Psoas muscle (tissue), 7 donors: ENCODE measurements at regions not wholly inside any gene's neighbourhood (a gene's known extent, or its start where the extent isn't known, plus 50 kb on each side); places are given as distances from the start of the nearest gene placed in this dataset.
"Not testable (repeated sequence)": the region's sequence is repeated elsewhere in the genome, so short reads cannot be mapped to it uniquely, and the experiment has no call there.

Source experiments
- ATAC-seq, 4 donors: fragments of 200-7000 bp; cut with Tn5 transposase; one replicate each; pipeline ENCODE4 v1.9.1; 2020; ENCODE audit warnings: moderate library complexity in 3 of 4, mild to moderate bottlenecking in 2 of 4
- DNase-seq, 2 donors: peaks; one replicate each; pipeline ENCODE4 v3.0.0-alpha.2; 2020
- H3K27ac ChIP-seq: fragments of 200-600 bp; one replicate; pipeline ENCODE4 v1.8.0; 2022
- H3K27me3 ChIP-seq, 3 donors: fragments of 200-600 bp in 1 of 3; one replicate each; pipeline versions ENCODE4 v1.6.1 to v1.8.0; 2013 to 2022; ENCODE audit warnings: low read length in 2 of 3, mild to moderate bottlenecking in 2 of 3, moderate library complexity in 1 of 3; ENCODE audit not compliant: insufficient read depth in 3 of 3
- H3K36me3 ChIP-seq, 2 donors: fragments of 200-600 bp in 1 of 2; one replicate each; pipeline versions ENCODE4 v1.6.1 to v1.8.0; 2013 to 2022; ENCODE audit warnings: low read depth in 1 of 2, mild to moderate bottlenecking in 1 of 2, moderate library complexity in 1 of 2; ENCODE audit not compliant: insufficient read depth in 1 of 2
- H3K4me1 ChIP-seq: fragments of 200-600 bp; one replicate; pipeline ENCODE4 v1.8.0; 2022
- H3K4me3 ChIP-seq: fragments of 200-600 bp; one replicate; pipeline ENCODE4 v1.8.0; 2022; ENCODE audit warnings: mild to moderate bottlenecking
- H3K9me3 ChIP-seq: fragments of 200-600 bp; one replicate; pipeline ENCODE4 v1.8.0; 2022
- WGBS, 3 donors: extraction: QIAGEN DNeasy Blood & Tissue Kit; methylation state at CpG; one replicate each; pipeline versions ENCODE4 v1.1.6 to v1.1.7; 2013; 5-methylcytosine and 5-hydroxymethylcytosine counted together
- intact Hi-C, 2 donors: fragments of 100-400 bp; cut with DNase I; formaldehyde crosslinking; loops; one replicate each; pipeline versions ENCODE4 v1.11.0 to v1.14.2; 2022
- TF ChIP-seq, protein P1 (sequence below): fragments of 200-600 bp; IDR thresholded peaks from one replicate; pipeline ENCODE4 v1.8.0; 2022; ENCODE audit warnings: antibody characterized with exemption
- donor health status: healthy with polysubstance abuse.
- donor health status: DM: no; HTN: no; CAD: no; lungs with moderate emphysema.
- donor health status: Bipolar disorder and iron deficiency.
- donor health status: healthy.
- donor health status: DM: yes; HTN: yes; CAD: no.
- donor health status: DM: no; HTN: no; CAD: no.
- donor health status: DM: yes; HTN: yes; CAD: no.

DNA sequence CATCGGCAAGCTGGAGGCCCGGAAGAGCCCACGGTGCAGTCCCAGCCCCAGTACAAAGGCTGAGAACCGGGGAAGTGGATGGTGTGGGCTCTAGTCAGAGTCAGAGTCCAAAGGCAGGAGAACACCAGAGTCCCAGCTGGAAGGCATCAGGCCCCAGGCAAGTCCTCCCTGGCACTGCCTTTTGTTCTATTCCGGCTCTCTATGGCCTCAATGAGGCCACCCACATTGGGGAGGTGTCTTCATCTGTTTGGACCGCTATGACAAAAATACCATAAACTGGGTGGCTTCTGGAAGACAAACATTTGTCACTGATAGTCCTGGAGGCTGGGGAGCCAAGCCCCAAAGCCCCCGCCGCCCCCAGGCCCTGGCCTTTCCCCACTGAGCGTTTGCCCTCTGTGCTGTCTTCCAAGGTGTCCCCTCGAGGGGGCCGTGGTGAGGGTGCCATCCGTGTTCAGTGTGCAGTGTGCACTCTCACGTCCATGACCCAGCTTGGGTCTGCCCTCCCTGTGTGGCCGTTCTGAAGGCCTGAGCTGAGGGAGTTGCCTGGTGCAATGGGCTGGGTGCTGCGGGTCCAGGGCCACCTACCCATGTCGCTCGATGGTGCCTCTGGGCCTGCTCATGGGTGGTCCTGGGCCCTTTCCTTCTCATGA is 99.1 kb upstream of the PPP1R26 start:
- no peak overlapping the region for H3K4me3 ChIP-seq
- H3K27me3 ChIP-seq: peaks cover 0 to 45% (median 8%) of the 10 kb centered on the region in 3 donors
- H3K27ac ChIP-seq: no peak overlapping the region
- TF ChIP-seq, protein P1, sequence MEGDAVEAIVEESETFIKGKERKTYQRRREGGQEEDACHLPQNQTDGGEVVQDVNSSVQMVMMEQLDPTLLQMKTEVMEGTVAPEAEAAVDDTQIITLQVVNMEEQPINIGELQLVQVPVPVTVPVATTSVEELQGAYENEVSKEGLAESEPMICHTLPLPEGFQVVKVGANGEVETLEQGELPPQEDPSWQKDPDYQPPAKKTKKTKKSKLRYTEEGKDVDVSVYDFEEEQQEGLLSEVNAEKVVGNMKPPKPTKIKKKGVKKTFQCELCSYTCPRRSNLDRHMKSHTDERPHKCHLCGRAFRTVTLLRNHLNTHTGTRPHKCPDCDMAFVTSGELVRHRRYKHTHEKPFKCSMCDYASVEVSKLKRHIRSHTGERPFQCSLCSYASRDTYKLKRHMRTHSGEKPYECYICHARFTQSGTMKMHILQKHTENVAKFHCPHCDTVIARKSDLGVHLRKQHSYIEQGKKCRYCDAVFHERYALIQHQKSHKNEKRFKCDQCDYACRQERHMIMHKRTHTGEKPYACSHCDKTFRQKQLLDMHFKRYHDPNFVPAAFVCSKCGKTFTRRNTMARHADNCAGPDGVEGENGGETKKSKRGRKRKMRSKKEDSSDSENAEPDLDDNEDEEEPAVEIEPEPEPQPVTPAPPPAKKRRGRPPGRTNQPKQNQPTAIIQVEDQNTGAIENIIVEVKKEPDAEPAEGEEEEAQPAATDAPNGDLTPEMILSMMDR: no peak
- intact Hi-C loops: no loop called here
- no peaks in the 10 kb centered on the region for H3K36me3 ChIP-seq
- WGBS, 3 donors: 83 to 88% (median 84%) methylated on average over 17 of the region's 17 CpGs
- H3K9me3 ChIP-seq: peaks cover 4% of the 10 kb centered on the region
- ATAC-seq (no peak), DNase-seq (no peak)
- H3K4me1 ChIP-seq: no peaks in the 10 kb centered on the region

GRCh38 chr9:135381762-135382310 is 97.7 kb upstream of the PPP1R26 start:
- DNase-seq: no peak
- Histone ChIP-seq H3K4me1 (no peaks in the 10 kb centered on the region), H3K4me3 (no peak overlapping the region), H3K27ac (no peak overlapping the region), H3K27me3 (peaks cover 0 to 35% (median 7%) of the 10 kb centered on the region in 3 donors), H3K9me3 (peaks cover 4% of the 10 kb centered on the region), H3K36me3 (no peaks in the 10 kb centered on the region)
- TF ChIP-seq, protein P1: no peak
- 69 to 73% (median 72%) methylated on average over 11 of the region's 11 CpGs for WGBS, 3 donors
- intact Hi-C loops: no loop called here
- no peak for ATAC-seq

- H3K27ac ChIP-seq: no peak overlapping the region
- peaks cover 0 to 28% (median 4%) of the 10 kb centered on the region in 3 donors for H3K27me3 ChIP-seq
- no peak overlapping the region for H3K4me3 ChIP-seq
- H3K4me1 ChIP-seq: no peaks in the 10 kb centered on the region
- H3K36me3 ChIP-seq: no peaks in the 10 kb centered on the region
- DNase-seq: no peak
- intact Hi-C loops: no loop called here
- 65 to 72% (median 67%) methylated on average over 13 of the region's 13 CpGs for WGBS, 3 donors
- peaks cover 4% of the 10 kb centered on the region for H3K9me3 ChIP-seq
- no peak for ATAC-seq
- TF ChIP-seq, protein P1: no peak
Observed at GRCh38 chr9:135384226-135384625, 95.4 kb upstream of the PPP1R26 start.

- H3K4me3 ChIP-seq, H3K9me3 ChIP-seq, DNase-seq, H3K4me1 ChIP-seq, H3K27ac ChIP-seq, intact Hi-C loops, H3K36me3 ChIP-seq, ATAC-seq: not testable (repeated sequence)
- WGBS, 3 donors: 73 to 81% (median 77%) methylated on average over 7 of the region's 7 CpGs
- H3K27me3 ChIP-seq: peaks cover 0 to 28% (median 4%) of the 10 kb centered on the region in 3 donors
Observed at GRCh38 chr9:135384815-135385405, 94.7 kb upstream of the PPP1R26 start.

GRCh38 chr9:135385793-135386192 is 93.8 kb upstream of the PPP1R26 start:
- no peak for ATAC-seq
- H3K27me3 ChIP-seq: peaks cover 0 to 34% (median 4%) of the 10 kb centered on the region in 3 donors
- no peaks in the 10 kb centered on the region for H3K4me1 ChIP-seq
- no peak for DNase-seq
- no peaks in the 10 kb centered on the region for H3K36me3 ChIP-seq
- TF ChIP-seq, protein P1: no peak
- intact Hi-C loops: no loop called here
- no peak overlapping the region for H3K4me3 ChIP-seq
- no peak overlapping the region for H3K27ac ChIP-seq
- 39 to 49% (median 49%) methylated on average over 7 of the region's 7 CpGs for WGBS, 3 donors
- H3K9me3 ChIP-seq: no peaks in the 10 kb centered on the region
